ENCODE measurements at regions not wholly inside any gene's neighbourhood (a gene's known extent, or its start where the extent isn't known, plus 50 kb on each side); places are given as distances from the start of the nearest gene placed in this dataset.
"Not testable (repeated sequence)": the region's sequence is repeated elsewhere in the genome, so short reads cannot be mapped to it uniquely, and the experiment has no call there.

- TF ChIP-seq POLR2A (IDR thresholded peaks at IDR 0.05): no peak
- no peak for TF ChIP-seq CTCF (IDR thresholded peaks at IDR 0.05)
- Histone ChIP-seq H3K27ac (no peak overlapping the region), H3K4me1 (no peaks in the 10 kb centered on the region), H3K36me3 (no peaks in the 10 kb centered on the region), H3K27me3 (no peaks in the 10 kb centered on the region), H3K4me3 (no peak overlapping the region), H3K9me3 (no peaks in the 10 kb centered on the region)
- intact Hi-C loops (cut with DNase I): no loop called here
- DNase-seq: no peak
Measured at GRCh38 chr1:57586842-57587241, 163.0 kb upstream of the DAB1 start.

GRCh38 chr1:57578680-57579079 lies 154.8 kb upstream of the DAB1 start:
- Histone ChIP-seq H3K4me1 (peaks cover 0 to 9% (median 0%) of the 10 kb centered on the region in 3 donors), H3K27ac (no peak overlapping the region), H3K4me3 (no peak overlapping the region), H3K36me3 (no peaks in the 10 kb centered on the region), H3K9me3 (no peaks in the 10 kb centered on the region), H3K27me3 (no peaks in the 10 kb centered on the region)
- TF ChIP-seq POLR2A (IDR thresholded peaks at IDR 0.05) (no peak), CTCF (IDR thresholded peaks at IDR 0.05) (no peak)
- intact Hi-C loops (cut with DNase I): no loop called here
- DNase-seq: no peak

GRCh38 chr1:57578099-57578498 lies 154.2 kb upstream of the DAB1 start:
- H3K27ac ChIP-seq: no peak overlapping the region
- TF ChIP-seq POLR2A (IDR thresholded peaks at IDR 0.05) (no peak), CTCF (IDR thresholded peaks at IDR 0.05) (no peak)
- WGBS, 2 donors: 90% methylated on average over 2 of the region's 2 CpGs; no CpG with 5 or more reads in 1 of the 2 donors
- no peak overlapping the region for H3K4me3 ChIP-seq
- H3K4me1 ChIP-seq: peaks cover 0 to 9% (median 0%) of the 10 kb centered on the region in 3 donors
- no peaks in the 10 kb centered on the region for H3K9me3 ChIP-seq
- no peaks in the 10 kb centered on the region for H3K36me3 ChIP-seq
- H3K27me3 ChIP-seq: no peaks in the 10 kb centered on the region
- no peak for DNase-seq
- intact Hi-C loops (cut with DNase I): no loop called here

- no peaks in the 10 kb centered on the region for H3K36me3 ChIP-seq
- no peak overlapping the region for H3K4me3 ChIP-seq
- peaks cover 0 to 9% (median 0%) of the 10 kb centered on the region in 3 donors for H3K4me1 ChIP-seq
- no peaks in the 10 kb centered on the region for H3K9me3 ChIP-seq
- DNase-seq: no peak
- H3K27me3 ChIP-seq: no peaks in the 10 kb centered on the region
- no peak overlapping the region for H3K27ac ChIP-seq
- intact Hi-C loops (cut with DNase I): no loop called here
- 36 to 39% methylated on average over 6 of the region's 6 CpGs for WGBS, 2 donors
- TF ChIP-seq CTCF (IDR thresholded peaks at IDR 0.05) (no peak), POLR2A (IDR thresholded peaks at IDR 0.05) (no peak)
Measured at GRCh38 chr1:57576756-57577155, 152.9 kb upstream of the DAB1 start.

GRCh38 chr1:57572016-57572415 lies 148.2 kb upstream of the DAB1 start:
- Histone ChIP-seq H3K9me3 (no peaks in the 10 kb centered on the region), H3K4me3 (no peak overlapping the region), H3K27me3 (no peaks in the 10 kb centered on the region), H3K4me1 (peaks cover 0 to 9% (median 0%) of the 10 kb centered on the region in 3 donors), H3K27ac (no peak overlapping the region), H3K36me3 (no peaks in the 10 kb centered on the region)
- DNase-seq: no peak
- WGBS, 2 donors: 87 to 90% methylated on average over 4 of the region's 4 CpGs
- TF ChIP-seq POLR2A (IDR thresholded peaks at IDR 0.05) (no peak), CTCF (IDR thresholded peaks at IDR 0.05) (no peak)
- intact Hi-C loops (cut with DNase I): no loop called here

GRCh38 chr1:57558066-57558465 lies 134.2 kb upstream of the DAB1 start:
- intact Hi-C loops (cut with DNase I): not testable (repeated sequence)

More at GRCh38 chr1:57558066-57558465, 134.2 kb upstream of the DAB1 start:
- H3K27ac ChIP-seq, H3K9me3 ChIP-seq, H3K27me3 ChIP-seq, DNase-seq, H3K4me1 ChIP-seq, H3K4me3 ChIP-seq, H3K36me3 ChIP-seq: not testable (repeated sequence)
- 79% methylated on average over 3 of the region's 3 CpGs for WGBS, 2 donors
